DOHH2 (cell line): ENCODE measurements at regions not wholly inside any gene's neighbourhood (a gene's known extent, or its start where the extent isn't known, plus 50 kb on each side); places are given as distances from the start of the nearest gene placed in this dataset.

ENCODE experiments used
- EZH2phosphoT487 ChIP-seq: fragments of 200-600 bp; sonication (generic); IDR thresholded peaks from 2 replicates; pipeline ENCODE4 v1.6.1; 2017; ENCODE audit warnings: borderline replicate concordance, mild to moderate bottlenecking, antibody characterized with exemption, low read length, moderate library complexity, mixed read lengths
- TF ChIP-seq, protein P1 (sequence below): fragments of 200-600 bp; sonication (generic); IDR thresholded peaks from one replicate; pipeline ENCODE4 v1.5.1; 2014; ENCODE audit warnings: antibody characterized with exemption, mild to moderate bottlenecking, low read depth, low read length; ENCODE audit not compliant: poor library complexity, severe bottlenecking

DNA sequence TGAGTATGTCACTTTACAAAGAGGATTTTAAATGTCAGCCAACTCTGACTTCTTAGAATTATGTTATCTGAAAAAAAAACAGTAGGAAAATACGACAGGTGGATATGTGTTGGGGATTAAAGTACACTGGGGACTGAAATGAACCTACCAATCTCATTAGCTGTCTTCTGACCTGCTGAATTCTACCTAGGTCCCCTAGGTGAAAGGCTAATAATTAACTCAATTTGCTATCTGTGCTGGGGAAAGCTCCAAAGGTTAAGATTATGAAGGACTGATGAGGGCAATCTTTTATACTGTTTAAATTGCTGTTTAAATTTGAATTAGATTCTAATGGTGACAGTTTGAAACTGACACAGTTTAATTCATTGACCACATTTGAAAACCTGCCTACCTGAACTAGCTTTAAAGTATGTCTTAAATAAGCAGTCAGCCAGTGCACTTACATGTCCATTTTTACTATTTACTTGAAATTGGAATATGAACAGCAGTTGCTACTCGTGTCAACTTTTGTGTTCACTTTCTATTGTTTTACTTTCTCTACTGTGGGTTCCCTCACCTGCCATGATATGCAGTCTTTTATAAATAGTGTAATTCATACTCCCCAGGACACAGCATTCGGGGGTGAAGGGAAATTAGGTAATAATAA, 977.3 kb downstream of the C4orf33 start:
- TF ChIP-seq, protein P1, sequence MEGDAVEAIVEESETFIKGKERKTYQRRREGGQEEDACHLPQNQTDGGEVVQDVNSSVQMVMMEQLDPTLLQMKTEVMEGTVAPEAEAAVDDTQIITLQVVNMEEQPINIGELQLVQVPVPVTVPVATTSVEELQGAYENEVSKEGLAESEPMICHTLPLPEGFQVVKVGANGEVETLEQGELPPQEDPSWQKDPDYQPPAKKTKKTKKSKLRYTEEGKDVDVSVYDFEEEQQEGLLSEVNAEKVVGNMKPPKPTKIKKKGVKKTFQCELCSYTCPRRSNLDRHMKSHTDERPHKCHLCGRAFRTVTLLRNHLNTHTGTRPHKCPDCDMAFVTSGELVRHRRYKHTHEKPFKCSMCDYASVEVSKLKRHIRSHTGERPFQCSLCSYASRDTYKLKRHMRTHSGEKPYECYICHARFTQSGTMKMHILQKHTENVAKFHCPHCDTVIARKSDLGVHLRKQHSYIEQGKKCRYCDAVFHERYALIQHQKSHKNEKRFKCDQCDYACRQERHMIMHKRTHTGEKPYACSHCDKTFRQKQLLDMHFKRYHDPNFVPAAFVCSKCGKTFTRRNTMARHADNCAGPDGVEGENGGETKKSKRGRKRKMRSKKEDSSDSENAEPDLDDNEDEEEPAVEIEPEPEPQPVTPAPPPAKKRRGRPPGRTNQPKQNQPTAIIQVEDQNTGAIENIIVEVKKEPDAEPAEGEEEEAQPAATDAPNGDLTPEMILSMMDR, result no peak
- TF ChIP-seq EZH2phosphoT487, result no peak
